ENCODE measurements at regions not wholly inside any gene's neighbourhood (a gene's known extent, or its start where the extent isn't known, plus 50 kb on each side); places are given as distances from the start of the nearest gene placed in this dataset.

DNA sequence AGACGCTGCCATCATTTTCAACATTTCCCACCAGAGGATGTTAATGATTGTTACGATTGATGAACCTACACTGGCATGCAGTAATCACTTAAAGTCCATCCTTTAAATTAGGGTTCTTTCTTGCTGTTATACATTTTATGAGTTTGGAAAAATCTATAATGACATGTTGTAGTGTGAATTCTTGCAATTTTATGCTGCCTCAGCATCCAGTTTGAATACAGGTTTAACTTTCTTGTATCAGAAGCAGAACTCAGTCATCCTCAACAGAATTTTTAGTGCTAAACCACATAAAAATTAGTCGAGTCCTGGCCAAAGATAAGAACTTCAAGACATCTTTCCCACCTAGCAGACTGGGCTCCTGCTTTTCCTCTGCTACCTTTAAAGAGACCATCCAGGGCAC, 303.3 kb downstream of the NUP35 start:
- POLR2A ChIA-PET, result interaction anchor here (0.7 kb wide), 1 partner anchor 621 kb away, joined by 3 read pairs; no protein-coding TSS in a partner anchor
- no peak for TF ChIP-seq ZBTB1 (CRISPR knock-in tag; IDR thresholded peaks at IDR 0.05; ENCODE audit: borderline replicate concordance, low read depth)
- TF ChIP-seq ZNF316 (IDR thresholded peaks at IDR 0.05), result peak; percentile 61
- WGBS (ENCODE audit: insufficient coverage, low coverage, missing lambda C conversion rate), result 0% methylated on average over 3 of the region's 3 CpGs

DNA sequence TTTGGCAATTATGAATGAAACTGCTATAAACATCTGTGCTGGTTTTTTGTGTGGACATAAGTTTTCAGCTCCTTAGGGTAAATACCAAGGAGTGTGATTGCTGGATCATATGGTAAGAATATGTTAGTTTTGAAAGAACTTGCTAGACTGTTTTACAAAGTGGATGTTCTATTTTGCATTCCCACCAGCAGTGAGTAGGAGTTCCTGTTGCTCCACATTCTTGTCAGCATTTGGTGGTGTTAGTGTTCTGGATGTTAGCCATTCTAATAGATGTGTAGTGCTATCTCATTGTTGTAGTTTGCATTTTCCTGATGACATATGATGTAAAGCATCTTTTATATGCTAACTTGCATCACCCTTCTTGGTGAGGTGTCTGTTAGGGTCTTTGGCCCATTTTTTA, 304.6 kb downstream of the NUP35 start:
- no peaks in the 10 kb centered on the region for H3K4me1 ChIP-seq (replicated peaks in 1 of 2; ENCODE audit: control insufficient read depth in 2 of 2, insufficient read depth in 2 of 2, low read length in 2 of 2)
- no peak overlapping the region for H3K27ac ChIP-seq (ENCODE audit: extremely low read depth, low read depth, low read length)
- ChIA-PET CTCF (ENCODE audit: low intra/inter-chr PET ratio) (no interaction called here), POLR2A (no interaction called here)
- H3K36me3 ChIP-seq (ENCODE audit: control insufficient read depth, insufficient read depth, low read length), result no peaks in the 10 kb centered on the region
- peaks cover 4% of the 10 kb centered on the region; the same call in 1 of the 2 replicates for H3K9me3 ChIP-seq (replicated peaks; ENCODE audit: control insufficient read depth, insufficient read depth, low read depth, low read length)
- ATAC-seq (no peak), FAIRE-seq (no peak), DNase-seq (ENCODE audit: extremely low read depth in 1 of 4, low spot score in 3 of 4) (no peak)
- TF ChIP-seq NFE2L1 (tag; IDR thresholded peaks at IDR 0.05; ENCODE audit: borderline replicate concordance, low read depth), result no peak
- no peak for TF ChIP-seq GABPA (tag; conservative IDR thresholded peaks at IDR 0.05; ENCODE audit: low read depth)
- H3K4me3 ChIP-seq, result no peak overlapping the region
- no peaks in the 10 kb centered on the region for H3K9me1 ChIP-seq (ENCODE audit: control insufficient read depth, insufficient read depth, low read length)
- no peak overlapping the region for H3K9ac ChIP-seq (ENCODE audit: insufficient read depth in 1 of 2, low read depth in 2 of 2, low read length in 2 of 2)
- H3K27me3 ChIP-seq (ENCODE audit: control insufficient read depth in 2 of 2, insufficient read depth in 2 of 2, low read length in 2 of 2), result no peaks in the 10 kb centered on the region
- no peak overlapping the region for H3K4me2 ChIP-seq (ENCODE audit: insufficient read depth, low read length)
- no peaks in the 10 kb centered on the region for H3K79me2 ChIP-seq (ENCODE audit: control insufficient read depth, insufficient read depth, low read length)
- in situ Hi-C loops (cut with MboI), result no loop called here
- intact Hi-C loops (cut with micrococcal nuclease), result no loop called here
- BruUV-seq (replicated peaks), result no TSS peak
- no peak overlapping the region for H2AFZ ChIP-seq (ENCODE audit: low read depth, low read length)
- H4K20me1 ChIP-seq (replicated peaks; ENCODE audit: control insufficient read depth, insufficient read depth, low read length), result no peaks in the 10 kb centered on the region

More for the DNA sequence above, 303.3 kb downstream of the NUP35 start:
- Histone ChIP-seq H3K9me3 (replicated peaks; ENCODE audit: control insufficient read depth, insufficient read depth, low read depth, low read length) (peaks cover 4% of the 10 kb centered on the region; the same call in 1 of the 2 replicates), H3K27me3 (ENCODE audit: control insufficient read depth in 2 of 2, insufficient read depth in 2 of 2, low read length in 2 of 2) (no peaks in the 10 kb centered on the region), H3K4me3 (no peak overlapping the region), H4K20me1 (replicated peaks; ENCODE audit: control insufficient read depth, insufficient read depth, low read length) (no peaks in the 10 kb centered on the region), H3K4me2 (ENCODE audit: insufficient read depth, low read length) (no peak overlapping the region), H2AFZ (ENCODE audit: low read depth, low read length) (no peak overlapping the region), H3K36me3 (ENCODE audit: control insufficient read depth, insufficient read depth, low read length) (no peaks in the 10 kb centered on the region), H3K9ac (ENCODE audit: insufficient read depth in 1 of 2, low read depth in 2 of 2, low read length in 2 of 2) (no peak overlapping the region), H3K79me2 (ENCODE audit: control insufficient read depth, insufficient read depth, low read length) (no peaks in the 10 kb centered on the region), H3K9me1 (ENCODE audit: control insufficient read depth, insufficient read depth, low read length) (no peaks in the 10 kb centered on the region), H3K4me1 (replicated peaks in 1 of 2; ENCODE audit: control insufficient read depth in 2 of 2, insufficient read depth in 2 of 2, low read length in 2 of 2) (no peaks in the 10 kb centered on the region), H3K27ac (ENCODE audit: extremely low read depth, low read depth, low read length) (no peak overlapping the region)
- ATAC-seq, result no peak
- CTCF ChIA-PET (ENCODE audit: low intra/inter-chr PET ratio), result no interaction called here
- FAIRE-seq, result no peak
- no TSS peak for BruUV-seq (replicated peaks)
- intact Hi-C loops (cut with micrococcal nuclease), result no loop called here
- no peak for DNase-seq (ENCODE audit: extremely low read depth in 1 of 4, low spot score in 3 of 4)
- in situ Hi-C loops (cut with MboI), result no loop called here
